SK-N-SH treated with all-trans-retinoic acid at 6 μM for 48 hours (cell line): ENCODE measurements at regions not wholly inside any gene's neighbourhood (a gene's known extent, or its start where the extent isn't known, plus 50 kb on each side); places are given as distances from the start of the nearest gene placed in this dataset.

Experiments used
- ARNTL ChIP-seq: fragments of 450-650 bp; formaldehyde crosslinking; IDR thresholded peaks from 2 replicates; pipeline ENCODE4 v1.5.0; 2020; ENCODE audit warnings: low read depth, mild to moderate bottlenecking, moderate library complexity, borderline replicate concordance
- CSDC2 ChIP-seq: fragments of 250-450 bp; sonication (Bioruptor Pico); IDR thresholded peaks from 2 replicates; pipeline ENCODE4 v1.5.0; 2020; ENCODE audit warnings: mild to moderate bottlenecking, moderate library complexity
- ESRRG ChIP-seq: fragments of 250-450 bp; sonication (Bioruptor Pico); IDR thresholded peaks from 2 replicates; pipeline ENCODE4 v1.6.1; 2021; ENCODE audit warnings: mild to moderate bottlenecking
- ISL1 ChIP-seq: fragments of 250-450 bp; sonication (Bioruptor Pico); IDR thresholded peaks from 2 replicates; pipeline ENCODE4 v2.1.2; 2022; ENCODE audit warnings: mild to moderate bottlenecking, moderate library complexity
- OSR1 ChIP-seq: fragments of 250-450 bp; sonication (Bioruptor Pico); IDR thresholded peaks from 2 replicates; pipeline ENCODE4 v1.8.0; 2022; ENCODE audit warnings: moderate library complexity, mild to moderate bottlenecking, inconsistent platforms
- SNAI2 ChIP-seq: fragments of 250-450 bp; sonication (Bioruptor Pico); IDR thresholded peaks from 2 replicates; pipeline ENCODE4 v1.5.0; 2020; ENCODE audit warnings: mild to moderate bottlenecking, moderate library complexity
- TOX ChIP-seq: fragments of 250-450 bp; sonication (Bioruptor Pico); IDR thresholded peaks from 2 replicates; pipeline ENCODE4 v1.8.0; 2021; ENCODE audit warnings: mild to moderate bottlenecking, moderate library complexity, borderline replicate concordance
- ZC3H10 ChIP-seq: fragments of 250-450 bp; sonication (Bioruptor Pico); IDR thresholded peaks from 2 replicates; pipeline ENCODE4 v1.5.1; 2021; ENCODE audit warnings: mild to moderate bottlenecking, moderate library complexity
- ZFP3 ChIP-seq: fragments of 250-450 bp; sonication (Bioruptor Pico); IDR thresholded peaks from 2 replicates; pipeline ENCODE4 v1.5.0; 2020; ENCODE audit warnings: mild to moderate bottlenecking, moderate library complexity
- ZFP30 ChIP-seq: fragments of 450-650 bp; formaldehyde crosslinking; IDR thresholded peaks from 2 replicates; pipeline ENCODE4 v1.5.0; 2022; ENCODE audit warnings: mild to moderate bottlenecking, moderate library complexity
- TF ChIP-seq, protein P1 (sequence below): fragments of 250-450 bp; sonication (Bioruptor Pico); IDR thresholded peaks from 2 replicates; pipeline ENCODE4 v1.5.0; 2020; ENCODE audit warnings: mild to moderate bottlenecking, moderate library complexity

DNA sequence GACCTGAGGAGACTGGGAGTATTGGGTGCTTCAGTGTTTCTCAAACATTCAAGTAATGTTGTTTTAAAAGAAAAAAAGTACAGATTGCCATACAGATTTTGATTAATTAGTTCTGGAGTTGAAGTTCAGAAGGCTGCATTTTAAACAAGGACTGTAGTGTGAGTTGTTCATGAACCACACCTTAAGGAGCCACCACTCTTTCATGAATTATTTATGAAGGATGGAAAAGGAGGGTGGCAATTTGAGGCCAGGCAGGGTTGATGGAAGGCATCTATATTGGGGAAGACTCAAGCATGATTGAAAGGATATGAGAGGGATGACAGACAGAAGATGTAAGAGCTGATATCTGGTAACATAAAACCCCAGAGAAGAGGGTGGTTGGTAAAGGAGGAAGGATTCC lies 146.6 kb upstream of the CAND1 start:
- TF ChIP-seq CSDC2 (CRISPR knock-in tag) (no peak), ESRRG (CRISPR knock-in tag) (no peak), ARNTL (CRISPR knock-in tag) (no peak), SNAI2 (CRISPR knock-in tag) (no peak), ISL1 (CRISPR knock-in tag) (no peak), ZC3H10 (CRISPR knock-in tag) (no peak), TOX (no peak), ZFP3 (no peak), ZFP30 (no peak), OSR1 (CRISPR knock-in tag) (no peak)
- TF ChIP-seq, protein P1, sequence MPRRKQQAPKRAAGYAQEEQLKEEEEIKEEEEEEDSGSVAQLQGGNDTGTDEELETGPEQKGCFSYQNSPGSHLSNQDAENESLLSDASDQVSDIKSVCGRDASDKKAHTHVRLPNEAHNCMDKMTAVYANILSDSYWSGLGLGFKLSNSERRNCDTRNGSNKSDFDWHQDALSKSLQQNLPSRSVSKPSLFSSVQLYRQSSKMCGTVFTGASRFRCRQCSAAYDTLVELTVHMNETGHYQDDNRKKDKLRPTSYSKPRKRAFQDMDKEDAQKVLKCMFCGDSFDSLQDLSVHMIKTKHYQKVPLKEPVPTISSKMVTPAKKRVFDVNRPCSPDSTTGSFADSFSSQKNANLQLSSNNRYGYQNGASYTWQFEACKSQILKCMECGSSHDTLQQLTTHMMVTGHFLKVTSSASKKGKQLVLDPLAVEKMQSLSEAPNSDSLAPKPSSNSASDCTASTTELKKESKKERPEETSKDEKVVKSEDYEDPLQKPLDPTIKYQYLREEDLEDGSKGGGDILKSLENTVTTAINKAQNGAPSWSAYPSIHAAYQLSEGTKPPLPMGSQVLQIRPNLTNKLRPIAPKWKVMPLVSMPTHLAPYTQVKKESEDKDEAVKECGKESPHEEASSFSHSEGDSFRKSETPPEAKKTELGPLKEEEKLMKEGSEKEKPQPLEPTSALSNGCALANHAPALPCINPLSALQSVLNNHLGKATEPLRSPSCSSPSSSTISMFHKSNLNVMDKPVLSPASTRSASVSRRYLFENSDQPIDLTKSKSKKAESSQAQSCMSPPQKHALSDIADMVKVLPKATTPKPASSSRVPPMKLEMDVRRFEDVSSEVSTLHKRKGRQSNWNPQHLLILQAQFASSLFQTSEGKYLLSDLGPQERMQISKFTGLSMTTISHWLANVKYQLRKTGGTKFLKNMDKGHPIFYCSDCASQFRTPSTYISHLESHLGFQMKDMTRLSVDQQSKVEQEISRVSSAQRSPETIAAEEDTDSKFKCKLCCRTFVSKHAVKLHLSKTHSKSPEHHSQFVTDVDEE (CRISPR knock-in tag), result no peak
